WTC11 (cell line): ENCODE measurements at regions not wholly inside any gene's neighbourhood (a gene's known extent, or its start where the extent isn't known, plus 50 kb on each side); places are given as distances from the start of the nearest gene placed in this dataset.
"Not testable (repeated sequence)": the region's sequence is repeated elsewhere in the genome, so short reads cannot be mapped to it uniquely, and the experiment has no call there.

Experiments
- ATAC-seq: fragments of 200-7000 bp; cut with Tn5 transposase; 2 replicates; pipeline ENCODE4 v1.10.0; 2021; ENCODE audit warnings: mild to moderate bottlenecking, moderate library complexity
- CTCF ChIA-PET: fragments of 300-600 bp; sonication (Branson Sonifier 250); formaldehyde crosslinking; loops from one replicate; lab custom pipeline; 2021; ENCODE audit warnings: antibody characterized with exemption; lab: Charles Lee
- POLR2A ChIA-PET: fragments of 350-600 bp; sonication (Branson Sonifier 250); formaldehyde crosslinking; loops from one replicate; lab custom pipeline; 2021; ENCODE audit warnings: antibody characterized with exemption; lab: Charles Lee
- DNase-seq: peaks from one replicate; pipeline ENCODE4 v3.0.0; 2021; ENCODE audit warnings: low spot score
- H3K27ac Mint-ChIP-seq: 2 replicates; pipeline ENCODE4 v1.8.0; 2021; ENCODE audit warnings: mixed read lengths
- H3K27me3 Mint-ChIP-seq: 2 replicates; pipeline ENCODE4 v1.8.0; 2021; ENCODE audit warnings: low read depth, mild to moderate bottlenecking, moderate library complexity, mixed read lengths
- H3K36me3 Mint-ChIP-seq: 2 replicates; pipeline ENCODE4 v1.8.0; 2021; ENCODE audit warnings: mixed read lengths
- H3K4me1 Mint-ChIP-seq: 2 replicates; pipeline ENCODE4 v1.8.0; 2022; ENCODE audit warnings: mixed read lengths
- H3K4me3 Mint-ChIP-seq: 2 replicates; pipeline ENCODE4 v1.8.0; 2021; ENCODE audit warnings: mild to moderate bottlenecking, moderate library complexity, mixed read lengths
- H3K9me3 Mint-ChIP-seq: 2 replicates; pipeline ENCODE4 v1.8.0; 2021; ENCODE audit warnings: mixed read lengths
- ATF3 ChIP-seq: sonication (generic); formaldehyde crosslinking; conservative IDR thresholded peaks from 2 replicates; pipeline ENCODE4 v1.8.1; 2022; ENCODE audit warnings: mild to moderate bottlenecking, missing genetic modification reagents
- E2F1 ChIP-seq: sonication (generic); formaldehyde crosslinking; IDR thresholded peaks from 2 replicates; pipeline ENCODE4 v1.8.0; 2022; ENCODE audit warnings: mild to moderate bottlenecking, missing genetic modification reagents
- ERG ChIP-seq: fragments of 250-450 bp; sonication (Bioruptor Pico); IDR thresholded peaks from 2 replicates; pipeline ENCODE4 v1.8.0; 2021; ENCODE audit warnings: mild to moderate bottlenecking
- FOXJ3 ChIP-seq: sonication (generic); formaldehyde crosslinking; IDR thresholded peaks from 2 replicates; pipeline ENCODE4 v1.9.0; 2021; ENCODE audit warnings: missing genetic modification reagents, mild to moderate bottlenecking, borderline replicate concordance
- FOXK1 ChIP-seq: sonication (generic); formaldehyde crosslinking; IDR thresholded peaks from 2 replicates; pipeline ENCODE4 v1.8.0; 2022; ENCODE audit warnings: mild to moderate bottlenecking, moderate library complexity, missing genetic modification reagents
- FOXP1 ChIP-seq: sonication (generic); formaldehyde crosslinking; IDR thresholded peaks from 2 replicates; pipeline ENCODE4 v1.8.0; 2022; ENCODE audit warnings: missing genetic modification reagents, mild to moderate bottlenecking, moderate library complexity, borderline replicate concordance
- GTF2I ChIP-seq: fragments of 250-450 bp; sonication (Bioruptor Pico); conservative IDR thresholded peaks from 2 replicates; pipeline ENCODE4 v1.4.0; 2021; ENCODE audit warnings: mild to moderate bottlenecking
- JAZF1 ChIP-seq: fragments of 250-450 bp; sonication (Bioruptor Pico); IDR thresholded peaks from 2 replicates; pipeline ENCODE4 v1.9.0; 2021; ENCODE audit warnings: moderate library complexity, mild to moderate bottlenecking, inconsistent platforms
- KAT7 ChIP-seq: sonication (generic); formaldehyde crosslinking; IDR thresholded peaks from 2 replicates; pipeline ENCODE4 v1.8.1; 2023; ENCODE audit warnings: missing genetic modification reagents, mild to moderate bottlenecking, borderline replicate concordance
- MXD4 ChIP-seq: fragments of 250-450 bp; sonication (Bioruptor Pico); IDR thresholded peaks from 2 replicates; pipeline ENCODE4 v1.8.0; 2021; ENCODE audit warnings: mild to moderate bottlenecking, moderate library complexity, borderline replicate concordance
- NFATC4 ChIP-seq: fragments of 250-450 bp; sonication (Bioruptor Pico); IDR thresholded peaks from 2 replicates; pipeline ENCODE4 v1.9.0; 2021; ENCODE audit warnings: mild to moderate bottlenecking
- NFYB ChIP-seq: sonication (generic); formaldehyde crosslinking; conservative IDR thresholded peaks from 2 replicates; pipeline ENCODE4 v1.8.0; 2022; ENCODE audit warnings: low read depth, missing genetic modification reagents
- NR2C2 ChIP-seq: sonication (generic); formaldehyde crosslinking; IDR thresholded peaks from 2 replicates; pipeline ENCODE4 v1.8.0; 2022; ENCODE audit warnings: mild to moderate bottlenecking, missing genetic modification reagents
- PREB ChIP-seq: sonication (generic); formaldehyde crosslinking; IDR thresholded peaks from 2 replicates; pipeline ENCODE4 v1.8.1; 2022; ENCODE audit warnings: mild to moderate bottlenecking, missing genetic modification reagents, moderate library complexity, borderline replicate concordance
- RELA ChIP-seq: sonication (generic); formaldehyde crosslinking; IDR thresholded peaks from 2 replicates; pipeline ENCODE4 v1.8.1; 2022; ENCODE audit warnings: missing genetic modification reagents, mild to moderate bottlenecking, borderline replicate concordance
- SMAD3 ChIP-seq: sonication (generic); formaldehyde crosslinking; IDR thresholded peaks from 2 replicates; pipeline ENCODE4 v1.8.0; 2022; ENCODE audit warnings: missing genetic modification reagents, mild to moderate bottlenecking, borderline replicate concordance
- SMAD4 ChIP-seq: sonication (generic); formaldehyde crosslinking; IDR thresholded peaks from 2 replicates; pipeline ENCODE4 v1.8.0; 2022; ENCODE audit warnings: mild to moderate bottlenecking, missing genetic modification reagents
- SOX15 ChIP-seq: fragments of 250-450 bp; sonication (Bioruptor Pico); IDR thresholded peaks from 2 replicates; pipeline ENCODE4 v1.9.0; 2021; ENCODE audit warnings: mild to moderate bottlenecking
- TCF7 ChIP-seq: sonication (generic); formaldehyde crosslinking; IDR thresholded peaks from 2 replicates; pipeline ENCODE4 v1.8.0; 2022; ENCODE audit warnings: mild to moderate bottlenecking, low read depth, missing genetic modification reagents, moderate library complexity
- ZBTB43 ChIP-seq: sonication (generic); formaldehyde crosslinking; IDR thresholded peaks from 2 replicates; pipeline ENCODE4 v1.8.1; 2023; ENCODE audit warnings: mild to moderate bottlenecking, missing genetic modification reagents
- ZMAT4 ChIP-seq: fragments of 250-450 bp; sonication (Bioruptor Pico); IDR thresholded peaks from 2 replicates; pipeline ENCODE4 v1.9.0; 2021; ENCODE audit warnings: mild to moderate bottlenecking
- ZNF396 ChIP-seq: fragments of 250-450 bp; sonication (Bioruptor Pico); IDR thresholded peaks from 2 replicates; pipeline ENCODE4 v1.8.0; 2021; ENCODE audit warnings: mild to moderate bottlenecking, moderate library complexity, borderline replicate concordance
- ZNF416 ChIP-seq: fragments of 250-450 bp; sonication (Bioruptor Pico); IDR thresholded peaks from 2 replicates; pipeline ENCODE4 v1.9.0; 2021; ENCODE audit warnings: mild to moderate bottlenecking, inconsistent platforms
- ZNF532 ChIP-seq: fragments of 250-450 bp; sonication (Bioruptor Pico); IDR thresholded peaks from 2 replicates; pipeline ENCODE4 v1.9.0; 2021; ENCODE audit warnings: mild to moderate bottlenecking, borderline replicate concordance

GRCh38 chr5:4033546-4033945 lies 437.9 kb downstream of the IRX1 start:
- DNase-seq, ATAC-seq, H3K4me1 Mint-ChIP-seq, H3K27ac Mint-ChIP-seq, POLR2A ChIA-PET, H3K4me3 Mint-ChIP-seq, H3K27me3 Mint-ChIP-seq, CTCF ChIA-PET, H3K36me3 Mint-ChIP-seq: not testable (repeated sequence)
- H3K9me3 Mint-ChIP-seq = peaks cover 27% of the 10 kb centered on the region

GRCh38 chr5:4036861-4037260 lies 441.2 kb downstream of the IRX1 start:
- no peak for TF ChIP-seq FOXK1
- no peak for TF ChIP-seq JAZF1 (CRISPR knock-in tag)
- no peak for TF ChIP-seq ATF3 (CRISPR knock-in tag)
- no peak for TF ChIP-seq ZNF416 (CRISPR knock-in tag)
- TF ChIP-seq PREB = no peak
- no peak for TF ChIP-seq KAT7 (CRISPR knock-in tag)
- TF ChIP-seq RELA (CRISPR knock-in tag) = no peak
- TF ChIP-seq SMAD3 (CRISPR knock-in tag) = no peak
- TF ChIP-seq NR2C2 (CRISPR knock-in tag) = no peak
- no peak for TF ChIP-seq FOXJ3 (CRISPR knock-in tag)
- TF ChIP-seq TCF7 = no peak
- no peak for TF ChIP-seq NFATC4 (CRISPR knock-in tag)
- no peak for TF ChIP-seq SOX15 (CRISPR knock-in tag)
- no peak for TF ChIP-seq MXD4 (CRISPR knock-in tag)
- Mint-ChIP-seq H3K27ac (no peak overlapping the region), H3K36me3 (no peaks in the 10 kb centered on the region), H3K4me1 (no peaks in the 10 kb centered on the region), H3K4me3 (no peak overlapping the region), H3K9me3 (peaks cover 18% of the 10 kb centered on the region), H3K27me3 (no peaks in the 10 kb centered on the region)
- DNase-seq (no peak), ATAC-seq (no peak)
- POLR2A ChIA-PET = no interaction called here
- CTCF ChIA-PET = no interaction called here

- H3K9me3 Mint-ChIP-seq = peaks cover 14% of the 10 kb centered on the region
- CTCF ChIA-PET = no interaction called here
- no peaks in the 10 kb centered on the region for H3K36me3 Mint-ChIP-seq
- H3K4me1 Mint-ChIP-seq = no peaks in the 10 kb centered on the region
- no peak for DNase-seq
- no peaks in the 10 kb centered on the region for H3K27me3 Mint-ChIP-seq
- H3K27ac Mint-ChIP-seq = no peak overlapping the region
- POLR2A ChIA-PET = no interaction called here
- H3K4me3 Mint-ChIP-seq = no peak overlapping the region
- ATAC-seq = no peak
- TF ChIP-seq FOXJ3 (CRISPR knock-in tag) (no peak), ZNF396 (CRISPR knock-in tag) (no peak), ZMAT4 (CRISPR knock-in tag) (no peak), GTF2I (no peak), FOXP1 (CRISPR knock-in tag) (no peak), E2F1 (no peak), SMAD3 (CRISPR knock-in tag) (no peak), KAT7 (CRISPR knock-in tag) (no peak), ERG (CRISPR knock-in tag) (no peak), ZBTB43 (CRISPR knock-in tag) (no peak), ZNF532 (CRISPR knock-in tag) (no peak), SMAD4 (CRISPR knock-in tag) (no peak), NFYB (CRISPR knock-in tag) (no peak)
Observed at GRCh38 chr5:4038994-4039393, 443.4 kb downstream of the IRX1 start.
